ENCODE measurements at regions not wholly inside any gene's neighbourhood (a gene's known extent, or its start where the extent isn't known, plus 50 kb on each side); places are given as distances from the start of the nearest gene placed in this dataset.

DNA sequence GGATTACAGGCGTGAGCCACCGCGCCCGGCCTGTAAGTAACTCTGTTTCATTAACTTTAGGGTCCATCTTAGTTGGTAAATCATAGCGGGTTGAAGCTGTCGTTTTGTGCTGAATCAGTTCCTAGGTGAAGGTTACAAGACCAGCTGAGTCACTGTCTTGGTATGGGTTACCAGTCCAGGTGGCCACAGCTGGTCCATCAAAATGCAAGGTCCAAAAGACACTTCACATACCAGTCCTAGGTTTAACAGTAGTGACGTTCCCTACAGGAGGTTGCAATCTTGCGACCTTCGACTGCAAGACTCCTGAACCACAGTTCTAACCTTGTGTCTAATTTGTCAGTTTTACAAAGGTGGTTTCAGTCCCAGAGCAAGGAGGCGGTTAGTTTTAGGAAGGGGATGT lies 160.1 kb upstream of the ATP10A start:
- TF ChIP-seq, protein P1, sequence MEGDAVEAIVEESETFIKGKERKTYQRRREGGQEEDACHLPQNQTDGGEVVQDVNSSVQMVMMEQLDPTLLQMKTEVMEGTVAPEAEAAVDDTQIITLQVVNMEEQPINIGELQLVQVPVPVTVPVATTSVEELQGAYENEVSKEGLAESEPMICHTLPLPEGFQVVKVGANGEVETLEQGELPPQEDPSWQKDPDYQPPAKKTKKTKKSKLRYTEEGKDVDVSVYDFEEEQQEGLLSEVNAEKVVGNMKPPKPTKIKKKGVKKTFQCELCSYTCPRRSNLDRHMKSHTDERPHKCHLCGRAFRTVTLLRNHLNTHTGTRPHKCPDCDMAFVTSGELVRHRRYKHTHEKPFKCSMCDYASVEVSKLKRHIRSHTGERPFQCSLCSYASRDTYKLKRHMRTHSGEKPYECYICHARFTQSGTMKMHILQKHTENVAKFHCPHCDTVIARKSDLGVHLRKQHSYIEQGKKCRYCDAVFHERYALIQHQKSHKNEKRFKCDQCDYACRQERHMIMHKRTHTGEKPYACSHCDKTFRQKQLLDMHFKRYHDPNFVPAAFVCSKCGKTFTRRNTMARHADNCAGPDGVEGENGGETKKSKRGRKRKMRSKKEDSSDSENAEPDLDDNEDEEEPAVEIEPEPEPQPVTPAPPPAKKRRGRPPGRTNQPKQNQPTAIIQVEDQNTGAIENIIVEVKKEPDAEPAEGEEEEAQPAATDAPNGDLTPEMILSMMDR (conservative IDR thresholded peaks at IDR 0.05): no peak
- no peak for TF ChIP-seq EZH2 (IDR thresholded peaks at IDR 0.05; ENCODE audit: low read depth)

All from PC-9 (cell line).